HepG2 (cell line): ENCODE measurements at regions not wholly inside any gene's neighbourhood (a gene's known extent, or its start where the extent isn't known, plus 50 kb on each side); places are given as distances from the start of the nearest gene placed in this dataset.
A peak's percentile ranks its signal among the peaks of the same experiment; 100 is the strongest.

ENCODE experiments used
- ATAC-seq: fragments of 200-7000 bp; cut with Tn5 transposase; 3 replicates; pipeline ENCODE4 v1.9.1; 2020; ENCODE audit warnings: mild to moderate bottlenecking, moderate library complexity
- BruUV-seq: library from RNA; stranded (reverse); fragments of 400-500 nt; replicated peaks from 2 replicates; lab custom pipeline; 2021; lab: Mats Ljungman, UMichigan
- CTCF ChIA-PET: fragments of 300-600 bp; formaldehyde crosslinking; extraction: SDS; loops from one replicate; lab custom pipeline; 2021; ENCODE audit warnings: low total read pairs, inconsistent platforms, low intra/inter-chr PET ratio; lab: Yijun Ruan, JAX
- POLR2A ChIA-PET: fragments of 350-600 bp; sonication (Branson Sonifier 250); formaldehyde crosslinking; loops from one replicate; lab custom pipeline; 2020; ENCODE audit warnings: antibody characterized with exemption, inconsistent platforms; lab: Yijun Ruan, JAX
- DNase-seq: peaks from one replicate; pipeline ENCODE4 v3.0.0-alpha.2; 2015; ENCODE audit warnings: low spot score
- FAIRE-seq: peaks from 3 replicates; lab custom pipeline; 2011; peaks lifted over from hg19 to GRCh38; lab: Jason Lieb, UNC
- H2AFZ ChIP-seq: one replicate; pipeline ENCODE4 v1.6.1; 2011; ENCODE audit warnings: low read length, inconsistent platforms
- H3K27ac ChIP-seq: fragments of 300-600 bp; 3 replicates; pipeline ENCODE4 v1.8.0; 2011; ENCODE audit warnings: mixed run types, mild to moderate bottlenecking, mixed read lengths, low read length, inconsistent platforms; ENCODE audit not compliant: insufficient read depth; ENCODE audit errors: extremely low read length
- H3K27me3 ChIP-seq, 2 experiments: fragments of 200-600 bp in 1 of 2; 2 replicates in 1 of 2; 3 replicates in 1 of 2; pipeline versions ENCODE4 v1.6.0 to v1.8.0; 2011; ENCODE audit warnings: low read length in 2 of 2, mild to moderate bottlenecking in 2 of 2, moderate library complexity in 2 of 2, inconsistent platforms in 1 of 2; ENCODE audit not compliant: insufficient read depth in 2 of 2, control insufficient read depth in 1 of 2
- H3K36me3 ChIP-seq, 2 experiments: fragments of 200-600 bp in 1 of 2; replicated peaks in 1 of 2; 2 replicates in 1 of 2; 3 replicates in 1 of 2; pipeline versions ENCODE4 v1.5.1 to v1.8.0; 2011; ENCODE audit warnings: low read length in 2 of 2, inconsistent platforms in 1 of 2; ENCODE audit not compliant: insufficient read depth in 2 of 2, control insufficient read depth in 1 of 2
- H3K4me1 ChIP-seq: 2 replicates; pipeline ENCODE4 v1.5.1; 2012; ENCODE audit warnings: low read length, inconsistent platforms; ENCODE audit not compliant: insufficient read depth
- H3K4me2 ChIP-seq: 2 replicates; pipeline ENCODE4 v1.6.0; 2011; ENCODE audit warnings: low read depth, low read length, inconsistent platforms
- H3K4me3 ChIP-seq, 3 experiments: fragments of 200-600 bp in 1 of 3; sonication (generic), shearing (Covaris generic) in 1 of 3; replicated peaks in 1 of 3; 2 replicates each; pipeline ENCODE4 v1.5.1; 2011 to 2016; ENCODE audit warnings: low read length in 3 of 3, inconsistent platforms in 2 of 3, low read depth in 2 of 3, mild to moderate bottlenecking in 2 of 3, control low read depth in 1 of 3, mixed read lengths in 1 of 3; ENCODE audit not compliant: insufficient read depth in 1 of 3
- H3K79me2 ChIP-seq: one replicate; pipeline ENCODE4 v1.6.1; 2011; ENCODE audit warnings: low read length, inconsistent platforms; ENCODE audit not compliant: insufficient read depth
- H3K9ac ChIP-seq: 2 replicates; pipeline ENCODE4 v1.6.0; 2011; ENCODE audit warnings: mild to moderate bottlenecking, low read depth, low read length, inconsistent platforms; ENCODE audit not compliant: insufficient read depth
- H3K9me3 ChIP-seq: 2 replicates; pipeline ENCODE4 v1.5.1; 2012; ENCODE audit warnings: mild to moderate bottlenecking, low read length
- H4K20me1 ChIP-seq: 2 replicates; pipeline ENCODE4 v1.6.0; 2011; ENCODE audit warnings: inconsistent platforms, mild to moderate bottlenecking, low read length, moderate library complexity; ENCODE audit not compliant: insufficient read depth
- CREM ChIP-seq, 2 experiments: sonication (generic) in 1 of 2; formaldehyde crosslinking in 1 of 2; IDR thresholded peaks; 2 replicates each; pipeline versions ENCODE4 v1.4.0 to v1.6.1; 2016 to 2020; ENCODE audit warnings: antibody characterized with exemption in 1 of 2, mild to moderate bottlenecking in 1 of 2, missing genetic modification reagents in 1 of 2
- DR1 ChIP-seq: sonication (generic); formaldehyde crosslinking; IDR thresholded peaks from 2 replicates; pipeline ENCODE4 v1.8.0; 2021; ENCODE audit warnings: mild to moderate bottlenecking, missing genetic modification reagents, inconsistent platforms
- FLYWCH1 ChIP-seq: sonication (generic); formaldehyde crosslinking; IDR thresholded peaks from 2 replicates; pipeline ENCODE4 v1.8.1; 2023; ENCODE audit warnings: mild to moderate bottlenecking, missing genetic modification reagents
- GMEB1 ChIP-seq: sonication (generic); formaldehyde crosslinking; IDR thresholded peaks from 2 replicates; pipeline ENCODE4 v1.5.1; 2020; ENCODE audit warnings: missing genetic modification reagents, mild to moderate bottlenecking, borderline replicate concordance
- KLF9 ChIP-seq: IDR thresholded peaks from 2 replicates; pipeline ENCODE4 v1.6.1; 2016; ENCODE audit warnings: low read depth
- MAZ ChIP-seq, 2 experiments: sonication (generic) in 1 of 2; formaldehyde crosslinking in 1 of 2; IDR thresholded peaks; 2 replicates each; pipeline versions ENCODE4 v1.5.0 to v1.6.1; 2012 to 2020; ENCODE audit warnings: low read depth in 2 of 2, mild to moderate bottlenecking in 2 of 2, borderline replicate concordance in 1 of 2, improper control_type of control experiment in 1 of 2, low read length in 1 of 2, missing genetic modification reagents in 1 of 2, moderate library complexity in 1 of 2
- RXRA ChIP-seq: sonication (generic); formaldehyde crosslinking; IDR thresholded peaks from 2 replicates; pipeline ENCODE4 v1.5.1; 2020; ENCODE audit warnings: missing genetic modification reagents
- TBP ChIP-seq: sonication (generic); formaldehyde crosslinking; IDR thresholded peaks from 2 replicates; pipeline ENCODE4 v1.5.0; 2020; ENCODE audit warnings: missing genetic modification reagents
- TEAD2 ChIP-seq: sonication (generic); formaldehyde crosslinking; IDR thresholded peaks from 2 replicates; pipeline ENCODE4 v1.9.0; 2021; ENCODE audit warnings: missing genetic modification reagents
- TFDP2 ChIP-seq: sonication (generic); formaldehyde crosslinking; IDR thresholded peaks from 2 replicates; pipeline ENCODE4 v1.4.0; 2020; ENCODE audit warnings: missing genetic modification reagents
- ZFP62 ChIP-seq: sonication (generic); formaldehyde crosslinking; IDR thresholded peaks from 2 replicates; pipeline ENCODE4 v1.4.0; 2020; ENCODE audit warnings: missing genetic modification reagents
- ZNF333 ChIP-seq: sonication (generic); formaldehyde crosslinking; IDR thresholded peaks from 2 replicates; pipeline ENCODE4 v1.4.0; 2020; ENCODE audit warnings: mild to moderate bottlenecking, missing genetic modification reagents, borderline replicate concordance
- ZNF432 ChIP-seq: sonication (generic); formaldehyde crosslinking; IDR thresholded peaks from 2 replicates; pipeline ENCODE4 v1.5.0; 2020; ENCODE audit warnings: missing genetic modification reagents, mild to moderate bottlenecking, borderline replicate concordance
- ZNF777 ChIP-seq: sonication (generic); formaldehyde crosslinking; IDR thresholded peaks from 2 replicates; pipeline ENCODE4 v1.4.0; 2020; ENCODE audit warnings: missing genetic modification reagents
- WGBS: methylation state at CpG from one replicate; pipeline ENCODE4 v1.1.6; 2017; ENCODE audit warnings: low lambda C conversion rate; 5-methylcytosine and 5-hydroxymethylcytosine counted together
- in situ Hi-C: cut with HindIII; loops from 2 replicates; pipeline ENCODE4 v1.10.0; 2017; ENCODE audit warnings: low pct_unique_long_range_greater_than_20kb; ENCODE audit not compliant: extremely low pct_ligation_motif_present
- intact Hi-C: fragments of 100-400 bp; cut with micrococcal nuclease; formaldehyde crosslinking; loops from one replicate; pipeline ENCODE4 v1.10.0; 2022; ENCODE audit not compliant: unreplicated experiment
- TF ChIP-seq, protein P1 (sequence below): sonication (generic); formaldehyde crosslinking; IDR thresholded peaks from 2 replicates; pipeline ENCODE4 v1.5.0; 2020; ENCODE audit warnings: mild to moderate bottlenecking, missing genetic modification reagents
- TF ChIP-seq, protein P2 (sequence below): sonication (generic); formaldehyde crosslinking; IDR thresholded peaks from 2 replicates; pipeline ENCODE4 v1.9.0; 2022; ENCODE audit warnings: missing genetic modification reagents, mild to moderate bottlenecking, borderline replicate concordance

DNA sequence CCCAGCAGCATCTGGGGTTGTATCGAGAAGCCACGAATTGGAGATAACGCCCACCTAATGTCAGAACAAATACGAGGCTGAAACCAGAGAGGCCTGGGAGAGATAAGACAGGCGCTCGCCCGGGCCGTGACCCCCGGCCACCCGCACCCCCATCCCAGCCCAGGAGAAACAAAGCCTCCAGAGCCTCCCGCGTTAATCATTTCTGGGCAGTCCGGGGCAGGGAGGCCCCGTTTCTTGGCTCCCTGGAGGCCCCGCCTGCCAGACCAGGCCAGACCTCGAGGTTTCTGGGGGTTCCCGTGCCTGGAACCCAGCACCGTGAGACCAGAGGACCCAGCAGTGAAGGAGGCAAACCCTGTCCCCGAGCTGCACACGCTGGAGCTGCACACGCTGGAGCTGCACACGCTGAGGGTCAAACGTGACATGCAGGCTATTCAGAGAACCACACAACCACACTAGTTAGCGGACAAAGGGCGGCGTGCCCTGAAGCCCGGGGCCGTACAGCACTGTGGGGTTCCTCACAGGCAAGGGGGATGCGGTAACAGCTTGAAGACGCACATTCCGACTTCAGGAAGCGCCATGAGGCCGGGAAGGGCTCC is 53.4 kb downstream of the FOXL3 start:
- BruUV-seq = no TSS peak
- ATAC-seq (peak; percentile 63), FAIRE-seq (no peak), DNase-seq (peak; percentile 83)
- peak overlapping the region; percentile 71 for H3K4me2 ChIP-seq
- H3K9ac ChIP-seq = peak overlapping the region; percentile 52; the same call in 1 of the 2 replicates
- no peak overlapping the region for H2AFZ ChIP-seq
- peaks cover 2 to 37% of the 10 kb centered on the region in 2 experiments for H3K27me3 ChIP-seq
- no peaks in the 10 kb centered on the region for H4K20me1 ChIP-seq
- H3K79me2 ChIP-seq = no peaks in the 10 kb centered on the region
- intact Hi-C loops (loop anchor here (2.0 kb wide), 1 partner anchor 29 kb away; no protein-coding TSS in a partner anchor), in situ Hi-C loops (no loop called here)
- peaks cover 60% of the 10 kb centered on the region for H3K4me1 ChIP-seq
- H3K4me3 ChIP-seq = peak overlapping the region in 2 of 3 experiments; percentile 13 to 57; a peak in 1 of 6 replicates
- POLR2A ChIA-PET = interaction anchor here (1.6 to 2.9 kb wide), 3 partner anchors 13 to 30 kb away, joined by 4 to 17 read pairs (median 7); no protein-coding TSS in a partner anchor
- CTCF ChIA-PET = no interaction called here
- H3K36me3 ChIP-seq = no peaks in the 10 kb centered on the region
- H3K9me3 ChIP-seq = no peaks in the 10 kb centered on the region
- H3K27ac ChIP-seq = peak overlapping the region; percentile 39
- WGBS = 11% methylated on average over 23 of the region's 33 CpGs
- TF ChIP-seq ZNF777 (CRISPR knock-in tag) (0 out of 2 replicates have a peak, but pooled peaks have one; percentile 22), ZNF432 (no peak), MAZ (IDR thresholded peaks at IDR 0.05; ENCODE audit: borderline replicate concordance, low read depth, low read length) (no peak), MAZ (CRISPR knock-in tag; IDR thresholded peaks at IDR 0.05; ENCODE audit: low read depth) (peak; percentile 58), DR1 (no peak), FLYWCH1 (CRISPR knock-in tag) (no peak), RXRA (peak; percentile 88), TFDP2 (CRISPR knock-in tag) (no peak), CREM (IDR thresholded peaks at IDR 0.05) (peak; percentile 46), CREM (CRISPR knock-in tag; IDR thresholded peaks at IDR 0.05) (no peak), GMEB1 (CRISPR knock-in tag) (no peak), KLF9 (CRISPR knock-in tag) (no peak), TBP (CRISPR knock-in tag) (no peak), TEAD2 (CRISPR knock-in tag) (no peak), ZFP62 (CRISPR knock-in tag) (no peak), ZNF333 (no peak)
- TF ChIP-seq, protein P1, sequence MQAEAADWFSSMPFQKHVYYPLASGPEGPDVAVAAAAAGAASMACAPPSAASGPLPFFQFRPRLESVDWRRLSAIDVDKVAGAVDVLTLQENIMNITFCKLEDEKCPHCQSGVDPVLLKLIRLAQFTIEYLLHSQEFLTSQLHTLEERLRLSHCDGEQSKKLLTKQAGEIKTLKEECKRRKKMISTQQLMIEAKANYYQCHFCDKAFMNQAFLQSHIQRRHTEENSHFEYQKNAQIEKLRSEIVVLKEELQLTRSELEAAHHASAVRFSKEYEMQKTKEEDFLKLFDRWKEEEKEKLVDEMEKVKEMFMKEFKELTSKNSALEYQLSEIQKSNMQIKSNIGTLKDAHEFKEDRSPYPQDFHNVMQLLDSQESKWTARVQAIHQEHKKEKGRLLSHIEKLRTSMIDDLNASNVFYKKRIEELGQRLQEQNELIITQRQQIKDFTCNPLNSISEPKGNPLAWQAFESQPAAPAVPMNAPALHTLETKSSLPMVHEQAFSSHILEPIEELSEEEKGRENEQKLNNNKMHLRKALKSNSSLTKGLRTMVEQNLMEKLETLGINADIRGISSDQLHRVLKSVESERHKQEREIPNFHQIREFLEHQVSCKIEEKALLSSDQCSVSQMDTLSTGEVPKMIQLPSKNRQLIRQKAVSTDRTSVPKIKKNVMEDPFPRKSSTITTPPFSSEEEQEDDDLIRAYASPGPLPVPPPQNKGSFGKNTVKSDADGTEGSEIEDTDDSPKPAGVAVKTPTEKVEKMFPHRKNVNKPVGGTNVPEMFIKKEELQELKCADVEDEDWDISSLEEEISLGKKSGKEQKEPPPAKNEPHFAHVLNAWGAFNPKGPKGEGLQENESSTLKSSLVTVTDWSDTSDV (CRISPR knock-in tag) = no peak
- TF ChIP-seq, protein P2, sequence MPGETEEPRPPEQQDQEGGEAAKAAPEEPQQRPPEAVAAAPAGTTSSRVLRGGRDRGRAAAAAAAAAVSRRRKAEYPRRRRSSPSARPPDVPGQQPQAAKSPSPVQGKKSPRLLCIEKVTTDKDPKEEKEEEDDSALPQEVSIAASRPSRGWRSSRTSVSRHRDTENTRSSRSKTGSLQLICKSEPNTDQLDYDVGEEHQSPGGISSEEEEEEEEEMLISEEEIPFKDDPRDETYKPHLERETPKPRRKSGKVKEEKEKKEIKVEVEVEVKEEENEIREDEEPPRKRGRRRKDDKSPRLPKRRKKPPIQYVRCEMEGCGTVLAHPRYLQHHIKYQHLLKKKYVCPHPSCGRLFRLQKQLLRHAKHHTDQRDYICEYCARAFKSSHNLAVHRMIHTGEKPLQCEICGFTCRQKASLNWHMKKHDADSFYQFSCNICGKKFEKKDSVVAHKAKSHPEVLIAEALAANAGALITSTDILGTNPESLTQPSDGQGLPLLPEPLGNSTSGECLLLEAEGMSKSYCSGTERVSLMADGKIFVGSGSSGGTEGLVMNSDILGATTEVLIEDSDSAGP (CRISPR knock-in tag) = no peak
